ENCODE measurements at regions not wholly inside any gene's neighbourhood (a gene's known extent, or its start where the extent isn't known, plus 50 kb on each side); places are given as distances from the start of the nearest gene placed in this dataset.

DNA sequence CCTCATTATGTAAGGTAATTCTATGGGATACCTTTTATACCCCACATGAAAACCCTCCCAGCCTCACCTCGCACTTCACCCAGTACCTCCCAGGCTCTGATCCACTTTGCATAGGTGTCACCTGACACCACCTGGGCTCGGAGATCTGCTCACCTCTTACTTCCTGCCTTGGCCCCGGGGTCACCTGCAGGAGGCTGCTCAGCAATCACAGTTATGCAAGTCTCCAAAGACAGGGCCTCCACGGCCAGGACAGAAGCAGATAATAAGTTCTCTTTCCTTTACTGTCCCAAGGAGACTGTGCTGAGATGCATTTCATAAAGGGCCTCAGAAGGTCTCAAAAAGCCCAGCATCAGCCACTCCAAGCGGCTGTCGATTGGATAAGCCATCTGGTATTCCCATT is 112.4 kb upstream of the PPP2R2D start:
- no peak for TF ChIP-seq EP300 (IDR thresholded peaks at IDR 0.05)
- no peak for TF ChIP-seq CTCF (IDR thresholded peaks at IDR 0.05)
- no peak for TF ChIP-seq POLR2A (IDR thresholded peaks at IDR 0.05)
